SK-N-SH treated with all-trans-retinoic acid at 6 μM for 48 hours (cell line): ENCODE measurements at regions not wholly inside any gene's neighbourhood (a gene's known extent, or its start where the extent isn't known, plus 50 kb on each side); places are given as distances from the start of the nearest gene placed in this dataset.

Experiments used
- ATAC-seq: fragments of 200-7000 bp; cut with Tn5 transposase; 3 replicates; pipeline ENCODE4 v1.9.1; 2020; ENCODE audit warnings: mild to moderate bottlenecking, moderate library complexity
- ARNTL ChIP-seq: fragments of 450-650 bp; formaldehyde crosslinking; IDR thresholded peaks from 2 replicates; pipeline ENCODE4 v1.5.0; 2020; ENCODE audit warnings: low read depth, mild to moderate bottlenecking, moderate library complexity, borderline replicate concordance
- BACH2 ChIP-seq: fragments of 250-450 bp; sonication (Bioruptor Pico); IDR thresholded peaks from 2 replicates; pipeline ENCODE4 v1.9.0; 2021; ENCODE audit warnings: mild to moderate bottlenecking, borderline replicate concordance
- CSDC2 ChIP-seq: fragments of 250-450 bp; sonication (Bioruptor Pico); IDR thresholded peaks from 2 replicates; pipeline ENCODE4 v1.5.0; 2020; ENCODE audit warnings: mild to moderate bottlenecking, moderate library complexity
- ESRRG ChIP-seq: fragments of 250-450 bp; sonication (Bioruptor Pico); IDR thresholded peaks from 2 replicates; pipeline ENCODE4 v1.6.1; 2021; ENCODE audit warnings: mild to moderate bottlenecking
- GLIS3 ChIP-seq: fragments of 250-450 bp; sonication (Bioruptor Pico); IDR thresholded peaks from 2 replicates; pipeline ENCODE4 v1.5.0; 2020; ENCODE audit warnings: mild to moderate bottlenecking, moderate library complexity
- ISL1 ChIP-seq: fragments of 250-450 bp; sonication (Bioruptor Pico); IDR thresholded peaks from 2 replicates; pipeline ENCODE4 v2.1.2; 2022; ENCODE audit warnings: mild to moderate bottlenecking, moderate library complexity
- OSR1 ChIP-seq: fragments of 250-450 bp; sonication (Bioruptor Pico); IDR thresholded peaks from 2 replicates; pipeline ENCODE4 v1.8.0; 2022; ENCODE audit warnings: moderate library complexity, mild to moderate bottlenecking, inconsistent platforms
- PPARA ChIP-seq: fragments of 250-450 bp; sonication (Bioruptor Pico); IDR thresholded peaks from 2 replicates; pipeline ENCODE4 v1.5.0; 2020; ENCODE audit warnings: mild to moderate bottlenecking, borderline replicate concordance
- RARB ChIP-seq: fragments of 250-450 bp; sonication (Bioruptor Pico); IDR thresholded peaks from 2 replicates; pipeline ENCODE4 v1.8.0; 2021; ENCODE audit warnings: mild to moderate bottlenecking, moderate library complexity
- SNAI2 ChIP-seq: fragments of 250-450 bp; sonication (Bioruptor Pico); IDR thresholded peaks from 2 replicates; pipeline ENCODE4 v1.5.0; 2020; ENCODE audit warnings: mild to moderate bottlenecking, moderate library complexity
- TCF4 ChIP-seq: fragments of 250-450 bp; sonication (Bioruptor Pico); IDR thresholded peaks from 2 replicates; pipeline ENCODE4 v1.8.0; 2021; ENCODE audit warnings: mild to moderate bottlenecking, moderate library complexity, borderline replicate concordance
- TOX ChIP-seq: fragments of 250-450 bp; sonication (Bioruptor Pico); IDR thresholded peaks from 2 replicates; pipeline ENCODE4 v1.8.0; 2021; ENCODE audit warnings: mild to moderate bottlenecking, moderate library complexity, borderline replicate concordance
- ZC3H10 ChIP-seq: fragments of 250-450 bp; sonication (Bioruptor Pico); IDR thresholded peaks from 2 replicates; pipeline ENCODE4 v1.5.1; 2021; ENCODE audit warnings: mild to moderate bottlenecking, moderate library complexity
- ZFP3 ChIP-seq: fragments of 250-450 bp; sonication (Bioruptor Pico); IDR thresholded peaks from 2 replicates; pipeline ENCODE4 v1.5.0; 2020; ENCODE audit warnings: mild to moderate bottlenecking, moderate library complexity
- ZFP30 ChIP-seq: fragments of 450-650 bp; formaldehyde crosslinking; IDR thresholded peaks from 2 replicates; pipeline ENCODE4 v1.5.0; 2022; ENCODE audit warnings: mild to moderate bottlenecking, moderate library complexity
- ZNF565 ChIP-seq: fragments of 450-650 bp; formaldehyde crosslinking; conservative IDR thresholded peaks from 2 replicates; pipeline ENCODE4 v1.5.0; 2020; ENCODE audit warnings: low read depth, mild to moderate bottlenecking, moderate library complexity
- ZNF8 ChIP-seq: fragments of 450-650 bp; formaldehyde crosslinking; IDR thresholded peaks from 2 replicates; pipeline ENCODE4 v1.5.0; 2020; ENCODE audit warnings: mild to moderate bottlenecking, moderate library complexity
- TF ChIP-seq, protein P1 (sequence below): fragments of 250-450 bp; sonication (Bioruptor Pico); IDR thresholded peaks from 2 replicates; pipeline ENCODE4 v1.5.0; 2020; ENCODE audit warnings: mild to moderate bottlenecking, moderate library complexity
- TF ChIP-seq, protein P2 (sequence below): fragments of 250-450 bp; sonication (Bioruptor Pico); IDR thresholded peaks from 2 replicates; pipeline ENCODE4 v1.8.0; 2020; ENCODE audit warnings: mild to moderate bottlenecking, moderate library complexity, borderline replicate concordance
- TF ChIP-seq, protein P3 (sequence below): fragments of 250-450 bp; sonication (Bioruptor Pico); IDR thresholded peaks from 2 replicates; pipeline ENCODE4 v1.5.1; 2020; ENCODE audit warnings: low read depth, mild to moderate bottlenecking, moderate library complexity
- TF ChIP-seq, protein P4 (sequence below): fragments of 250-450 bp; sonication (Bioruptor Pico); IDR thresholded peaks from 2 replicates; pipeline ENCODE4 v1.8.0; 2021; ENCODE audit warnings: low read depth, mild to moderate bottlenecking, moderate library complexity, borderline replicate concordance
- TF ChIP-seq, protein P5 (sequence below): fragments of 250-450 bp; sonication (Bioruptor Pico); IDR thresholded peaks from 2 replicates; pipeline ENCODE4 v1.5.1; 2021; ENCODE audit warnings: mild to moderate bottlenecking, moderate library complexity

DNA sequence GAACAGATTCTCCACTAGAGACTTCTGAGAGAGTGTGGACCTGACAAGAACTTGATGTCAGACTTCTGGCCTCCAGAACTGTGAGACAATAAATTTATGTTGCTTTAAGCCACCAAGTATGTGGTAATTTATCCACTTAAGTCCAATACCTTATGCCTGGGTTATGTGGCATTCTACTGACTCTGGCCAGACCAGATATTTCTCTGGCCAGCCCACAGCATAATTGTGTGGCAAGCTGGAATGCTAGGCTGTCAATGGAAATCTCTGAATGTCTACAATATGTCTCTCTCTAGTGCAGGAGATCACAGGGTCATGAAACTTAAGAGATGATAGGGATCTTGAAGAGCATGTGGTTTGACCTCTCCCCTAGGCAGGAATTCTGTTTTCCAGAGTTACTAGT, 251.0 kb downstream of the ZNF674 start:
- TF ChIP-seq TOX (CRISPR knock-in tag) (no peak), BACH2 (CRISPR knock-in tag) (no peak), ZFP30 (CRISPR knock-in tag) (no peak), ISL1 (CRISPR knock-in tag) (no peak), PPARA (CRISPR knock-in tag) (no peak), ZNF8 (CRISPR knock-in tag) (no peak), GLIS3 (no peak), ARNTL (CRISPR knock-in tag) (no peak), RARB (CRISPR knock-in tag) (no peak), ZC3H10 (CRISPR knock-in tag) (no peak), SNAI2 (CRISPR knock-in tag) (no peak), ZFP3 (CRISPR knock-in tag) (no peak), ZNF565 (no peak)
- TF ChIP-seq, protein P1, sequence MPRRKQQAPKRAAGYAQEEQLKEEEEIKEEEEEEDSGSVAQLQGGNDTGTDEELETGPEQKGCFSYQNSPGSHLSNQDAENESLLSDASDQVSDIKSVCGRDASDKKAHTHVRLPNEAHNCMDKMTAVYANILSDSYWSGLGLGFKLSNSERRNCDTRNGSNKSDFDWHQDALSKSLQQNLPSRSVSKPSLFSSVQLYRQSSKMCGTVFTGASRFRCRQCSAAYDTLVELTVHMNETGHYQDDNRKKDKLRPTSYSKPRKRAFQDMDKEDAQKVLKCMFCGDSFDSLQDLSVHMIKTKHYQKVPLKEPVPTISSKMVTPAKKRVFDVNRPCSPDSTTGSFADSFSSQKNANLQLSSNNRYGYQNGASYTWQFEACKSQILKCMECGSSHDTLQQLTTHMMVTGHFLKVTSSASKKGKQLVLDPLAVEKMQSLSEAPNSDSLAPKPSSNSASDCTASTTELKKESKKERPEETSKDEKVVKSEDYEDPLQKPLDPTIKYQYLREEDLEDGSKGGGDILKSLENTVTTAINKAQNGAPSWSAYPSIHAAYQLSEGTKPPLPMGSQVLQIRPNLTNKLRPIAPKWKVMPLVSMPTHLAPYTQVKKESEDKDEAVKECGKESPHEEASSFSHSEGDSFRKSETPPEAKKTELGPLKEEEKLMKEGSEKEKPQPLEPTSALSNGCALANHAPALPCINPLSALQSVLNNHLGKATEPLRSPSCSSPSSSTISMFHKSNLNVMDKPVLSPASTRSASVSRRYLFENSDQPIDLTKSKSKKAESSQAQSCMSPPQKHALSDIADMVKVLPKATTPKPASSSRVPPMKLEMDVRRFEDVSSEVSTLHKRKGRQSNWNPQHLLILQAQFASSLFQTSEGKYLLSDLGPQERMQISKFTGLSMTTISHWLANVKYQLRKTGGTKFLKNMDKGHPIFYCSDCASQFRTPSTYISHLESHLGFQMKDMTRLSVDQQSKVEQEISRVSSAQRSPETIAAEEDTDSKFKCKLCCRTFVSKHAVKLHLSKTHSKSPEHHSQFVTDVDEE (CRISPR knock-in tag): no peak
- TF ChIP-seq, protein P2, sequence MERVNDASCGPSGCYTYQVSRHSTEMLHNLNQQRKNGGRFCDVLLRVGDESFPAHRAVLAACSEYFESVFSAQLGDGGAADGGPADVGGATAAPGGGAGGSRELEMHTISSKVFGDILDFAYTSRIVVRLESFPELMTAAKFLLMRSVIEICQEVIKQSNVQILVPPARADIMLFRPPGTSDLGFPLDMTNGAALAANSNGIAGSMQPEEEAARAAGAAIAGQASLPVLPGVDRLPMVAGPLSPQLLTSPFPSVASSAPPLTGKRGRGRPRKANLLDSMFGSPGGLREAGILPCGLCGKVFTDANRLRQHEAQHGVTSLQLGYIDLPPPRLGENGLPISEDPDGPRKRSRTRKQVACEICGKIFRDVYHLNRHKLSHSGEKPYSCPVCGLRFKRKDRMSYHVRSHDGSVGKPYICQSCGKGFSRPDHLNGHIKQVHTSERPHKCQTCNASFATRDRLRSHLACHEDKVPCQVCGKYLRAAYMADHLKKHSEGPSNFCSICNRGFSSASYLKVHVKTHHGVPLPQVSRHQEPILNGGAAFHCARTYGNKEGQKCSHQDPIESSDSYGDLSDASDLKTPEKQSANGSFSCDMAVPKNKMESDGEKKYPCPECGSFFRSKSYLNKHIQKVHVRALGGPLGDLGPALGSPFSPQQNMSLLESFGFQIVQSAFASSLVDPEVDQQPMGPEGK (CRISPR knock-in tag): no peak
- TF ChIP-seq, protein P3, sequence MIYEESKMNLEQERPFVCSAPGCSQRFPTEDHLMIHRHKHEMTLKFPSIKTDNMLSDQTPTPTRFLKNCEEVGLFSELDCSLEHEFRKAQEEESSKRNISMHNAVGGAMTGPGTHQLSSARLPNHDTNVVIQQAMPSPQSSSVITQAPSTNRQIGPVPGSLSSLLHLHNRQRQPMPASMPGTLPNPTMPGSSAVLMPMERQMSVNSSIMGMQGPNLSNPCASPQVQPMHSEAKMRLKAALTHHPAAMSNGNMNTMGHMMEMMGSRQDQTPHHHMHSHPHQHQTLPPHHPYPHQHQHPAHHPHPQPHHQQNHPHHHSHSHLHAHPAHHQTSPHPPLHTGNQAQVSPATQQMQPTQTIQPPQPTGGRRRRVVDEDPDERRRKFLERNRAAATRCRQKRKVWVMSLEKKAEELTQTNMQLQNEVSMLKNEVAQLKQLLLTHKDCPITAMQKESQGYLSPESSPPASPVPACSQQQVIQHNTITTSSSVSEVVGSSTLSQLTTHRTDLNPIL (CRISPR knock-in tag): no peak
- peak; percentile 64 for ATAC-seq

DNA sequence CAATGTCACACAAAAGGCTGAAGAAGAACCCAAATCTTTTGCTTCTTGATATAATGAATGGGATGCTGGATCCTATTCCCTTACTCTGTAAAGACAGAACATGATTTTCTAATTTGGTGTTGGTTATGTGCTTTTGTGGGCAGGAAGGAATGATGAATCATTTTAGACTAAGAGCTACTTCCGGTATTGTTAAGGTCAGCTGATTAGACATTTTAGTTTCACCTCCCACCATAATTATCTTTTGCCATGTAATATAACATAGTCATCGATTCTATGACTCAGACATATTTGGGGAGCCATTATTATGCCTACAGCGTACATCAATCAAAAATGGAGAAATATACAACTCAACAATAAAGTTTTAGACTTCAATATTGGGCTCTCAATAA, 265.3 kb downstream of the ZNF674 start:
- peak; percentile 35 for ATAC-seq

More for the DNA sequence above, 265.3 kb downstream of the ZNF674 start:
- TF ChIP-seq ESRRG (CRISPR knock-in tag) (no peak), ISL1 (CRISPR knock-in tag) (no peak), ZFP3 (CRISPR knock-in tag) (no peak), CSDC2 (CRISPR knock-in tag) (no peak), BACH2 (CRISPR knock-in tag) (no peak), ZC3H10 (CRISPR knock-in tag) (no peak), OSR1 (CRISPR knock-in tag) (no peak), SNAI2 (CRISPR knock-in tag) (no peak), TOX (CRISPR knock-in tag) (no peak), TCF4 (CRISPR knock-in tag) (no peak), GLIS3 (no peak)
- TF ChIP-seq, protein P3 (CRISPR knock-in tag): no peak
- TF ChIP-seq, protein P4, sequence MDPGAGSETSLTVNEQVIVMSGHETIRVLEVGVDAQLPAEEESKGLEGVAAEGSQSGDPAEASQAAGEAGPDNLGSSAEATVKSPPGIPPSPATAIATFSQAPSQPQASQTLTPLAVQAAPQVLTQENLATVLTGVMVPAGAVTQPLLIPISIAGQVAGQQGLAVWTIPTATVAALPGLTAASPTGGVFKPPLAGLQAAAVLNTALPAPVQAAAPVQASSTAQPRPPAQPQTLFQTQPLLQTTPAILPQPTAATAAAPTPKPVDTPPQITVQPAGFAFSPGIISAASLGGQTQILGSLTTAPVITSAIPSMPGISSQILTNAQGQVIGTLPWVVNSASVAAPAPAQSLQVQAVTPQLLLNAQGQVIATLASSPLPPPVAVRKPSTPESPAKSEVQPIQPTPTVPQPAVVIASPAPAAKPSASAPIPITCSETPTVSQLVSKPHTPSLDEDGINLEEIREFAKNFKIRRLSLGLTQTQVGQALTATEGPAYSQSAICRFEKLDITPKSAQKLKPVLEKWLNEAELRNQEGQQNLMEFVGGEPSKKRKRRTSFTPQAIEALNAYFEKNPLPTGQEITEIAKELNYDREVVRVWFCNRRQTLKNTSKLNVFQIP (CRISPR knock-in tag): no peak
- TF ChIP-seq, protein P1 (CRISPR knock-in tag): no peak
- TF ChIP-seq, protein P5, sequence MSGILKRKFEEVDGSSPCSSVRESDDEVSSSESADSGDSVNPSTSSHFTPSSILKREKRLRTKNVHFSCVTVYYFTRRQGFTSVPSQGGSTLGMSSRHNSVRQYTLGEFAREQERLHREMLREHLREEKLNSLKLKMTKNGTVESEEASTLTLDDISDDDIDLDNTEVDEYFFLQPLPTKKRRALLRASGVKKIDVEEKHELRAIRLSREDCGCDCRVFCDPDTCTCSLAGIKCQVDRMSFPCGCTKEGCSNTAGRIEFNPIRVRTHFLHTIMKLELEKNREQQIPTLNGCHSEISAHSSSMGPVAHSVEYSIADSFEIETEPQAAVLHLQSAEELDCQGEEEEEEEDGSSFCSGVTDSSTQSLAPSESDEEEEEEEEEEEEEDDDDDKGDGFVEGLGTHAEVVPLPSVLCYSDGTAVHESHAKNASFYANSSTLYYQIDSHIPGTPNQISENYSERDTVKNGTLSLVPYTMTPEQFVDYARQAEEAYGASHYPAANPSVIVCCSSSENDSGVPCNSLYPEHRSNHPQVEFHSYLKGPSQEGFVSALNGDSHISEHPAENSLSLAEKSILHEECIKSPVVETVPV (CRISPR knock-in tag): no peak
